KBM-7 (cell line): ENCODE measurements at regions not wholly inside any gene's neighbourhood (a gene's known extent, or its start where the extent isn't known, plus 50 kb on each side); places are given as distances from the start of the nearest gene placed in this dataset.
A peak's percentile ranks its signal among the peaks of the same experiment; 100 is the strongest.
"Not testable (repeated sequence)": the region's sequence is repeated elsewhere in the genome, so short reads cannot be mapped to it uniquely, and the experiment has no call there.

Experiments
- DNase-seq: peaks from one replicate; pipeline ENCODE4 v3.0.0-alpha.2; 2015
- in situ Hi-C: fragments of 300-500 bp; cut with MboI; formaldehyde crosslinking; loops from 2 replicates; pipeline ENCODE4 v1.14.3; 2020; ENCODE audit warnings: low sequenced_read_pairs, low pct_unique_long_range_greater_than_20kb, mixed read lengths

DNA sequence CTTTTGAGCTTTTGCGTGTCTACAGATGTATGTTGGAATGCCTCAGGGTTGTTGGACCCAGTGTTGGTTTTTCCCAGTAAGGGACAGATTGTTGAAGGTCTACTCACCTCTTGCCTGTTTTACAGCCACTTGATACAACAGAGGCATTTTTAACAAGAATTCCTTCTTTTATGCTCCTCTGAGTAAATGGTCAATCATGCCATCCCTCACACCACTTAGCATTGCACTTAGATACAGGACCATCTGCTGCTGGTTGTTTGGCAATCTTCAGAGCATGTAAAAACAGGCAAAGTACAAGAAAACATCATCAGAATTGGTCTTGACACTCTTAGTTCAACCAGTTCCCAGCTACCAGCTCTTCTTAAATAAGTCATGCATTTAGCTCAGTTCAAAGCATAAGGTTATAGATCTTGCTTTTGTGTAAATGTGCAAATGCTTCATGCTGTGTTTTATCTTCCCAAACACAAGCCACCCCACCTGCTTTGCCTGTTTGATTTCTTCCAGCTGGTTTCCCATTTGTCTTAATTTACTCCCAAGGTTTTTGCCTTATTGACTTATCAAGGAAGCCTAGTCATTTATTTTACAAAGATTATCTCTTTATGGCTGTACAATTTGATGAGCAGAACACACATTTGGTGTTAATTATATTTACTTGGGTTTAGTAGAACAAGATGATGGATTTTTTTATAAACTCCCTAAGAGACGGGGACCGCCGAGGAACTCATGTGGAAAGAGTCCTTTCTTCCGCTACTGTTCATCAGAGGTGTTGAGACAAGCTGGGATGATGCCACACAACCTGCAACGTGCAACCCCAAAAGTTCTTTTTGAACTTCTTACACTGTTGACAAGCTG lies 136.6 kb downstream of the AHR start:
- in situ Hi-C loops = no loop called here
- DNase-seq = no peak

- DNase-seq = no peak
- in situ Hi-C loops = no loop called here
Observed at GRCh38 chr7:17436126-17436525, 137.7 kb downstream of the AHR start.

DNA sequence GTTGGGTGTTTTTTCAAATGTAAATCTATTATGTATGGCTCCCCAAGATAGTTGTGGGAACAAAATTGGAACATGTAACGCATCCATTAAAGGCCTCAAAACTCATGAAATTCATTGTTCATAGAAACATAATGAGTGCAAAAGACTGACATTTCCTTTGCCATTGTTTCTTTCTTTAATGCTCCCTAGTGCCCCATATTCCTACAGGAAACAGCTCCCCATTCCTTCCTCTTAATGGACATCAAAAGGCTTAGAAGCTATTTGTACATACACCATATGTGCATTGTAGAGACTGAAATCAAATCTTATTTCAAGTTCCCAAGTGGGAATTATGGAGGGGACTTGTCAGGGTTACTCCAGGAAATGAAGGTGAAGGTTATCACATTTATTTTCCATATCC lies 139.1 kb downstream of the AHR start:
- DNase-seq = no peak
- in situ Hi-C loops = no loop called here

DNA sequence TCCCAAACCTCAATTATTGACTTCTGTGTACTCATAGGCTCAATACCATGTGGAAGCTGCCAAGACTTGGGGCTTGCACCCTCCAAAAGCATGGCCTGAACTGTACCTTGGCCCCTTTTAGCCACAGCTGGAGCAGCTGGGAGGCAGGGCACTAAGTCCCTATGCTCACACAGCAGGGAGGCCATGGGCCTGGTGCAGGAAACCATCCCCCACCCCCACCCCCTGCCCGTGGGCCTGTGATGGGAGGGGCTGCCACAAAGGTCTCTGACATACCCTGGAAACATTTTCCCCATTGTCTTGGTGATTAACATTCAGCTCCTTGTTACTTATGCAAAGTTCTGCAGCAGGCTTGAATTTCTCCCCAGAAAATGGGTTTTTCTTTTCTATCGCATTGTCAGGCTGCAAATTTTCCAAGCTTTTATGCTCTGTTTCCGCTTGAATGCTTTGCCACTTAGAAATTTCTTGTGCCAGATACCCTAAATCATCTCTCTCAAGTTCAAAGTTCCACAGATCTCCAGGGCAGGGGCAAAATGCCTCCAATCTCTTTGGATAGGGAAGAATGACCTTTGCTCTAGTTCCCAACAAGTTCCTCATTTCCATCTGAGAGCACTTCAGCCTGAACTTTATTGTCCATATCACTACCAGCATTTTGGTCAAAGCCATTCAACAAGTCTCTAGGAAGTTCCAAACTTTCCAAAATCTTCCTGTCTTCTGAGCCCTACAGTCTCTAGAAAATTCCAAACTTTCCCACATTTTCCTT lies 141.8 kb downstream of the AHR start:
- in situ Hi-C loops, DNase-seq: not testable (repeated sequence)

GRCh38 chr7:17440831-17441230 lies 142.4 kb downstream of the AHR start:
- no peak for DNase-seq
- in situ Hi-C loops = no loop called here

DNA sequence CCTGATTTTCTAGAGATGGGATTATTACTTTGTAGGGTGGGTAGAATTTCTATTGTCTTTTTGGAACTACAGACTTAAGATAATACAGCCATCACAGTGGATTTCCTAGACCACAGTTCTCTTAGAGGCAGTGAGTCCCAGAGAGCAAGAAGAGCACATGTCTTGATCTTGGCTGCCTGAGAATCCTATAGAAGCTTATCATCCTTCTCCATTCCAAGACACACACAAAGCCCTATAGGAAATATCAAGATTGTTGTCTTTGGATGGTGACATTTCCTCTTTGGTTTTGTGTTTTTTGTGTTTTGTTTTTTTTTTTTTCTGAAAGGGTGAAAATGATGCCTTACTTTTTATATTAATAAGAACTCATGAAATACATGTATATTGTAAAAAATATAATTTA lies 143.1 kb downstream of the AHR start:
- in situ Hi-C loops = no loop called here
- DNase-seq = no peak

DNA sequence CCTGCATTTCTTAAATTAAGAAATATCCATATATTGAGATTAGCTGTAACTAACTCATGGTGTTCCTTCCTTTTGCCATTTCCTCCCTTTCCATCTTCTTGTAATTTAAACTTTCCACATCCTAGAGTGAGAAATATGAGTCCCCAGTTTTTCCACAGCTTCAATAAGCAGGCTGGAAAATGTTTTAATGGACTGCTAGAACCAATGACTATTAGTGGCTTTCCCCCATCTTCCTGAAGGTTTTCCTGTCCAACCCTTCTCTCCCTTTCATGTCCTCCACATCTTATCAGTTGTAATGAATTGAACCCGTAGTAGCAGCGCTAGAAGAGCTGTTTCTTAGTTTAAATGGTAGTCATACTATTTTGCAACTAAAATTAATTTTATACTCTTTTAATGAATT lies 145.7 kb downstream of the AHR start:
- in situ Hi-C loops = no loop called here

GRCh38 chr7:17444673-17445072 lies 146.2 kb downstream of the AHR start:
- no peak for DNase-seq
- in situ Hi-C loops = no loop called here

More for the DNA sequence above, 145.7 kb downstream of the AHR start:
- no peak for DNase-seq

GRCh38 chr7:17446340-17446739 lies 147.9 kb downstream of the AHR start:
- in situ Hi-C loops = no loop called here
- DNase-seq = no peak

DNA sequence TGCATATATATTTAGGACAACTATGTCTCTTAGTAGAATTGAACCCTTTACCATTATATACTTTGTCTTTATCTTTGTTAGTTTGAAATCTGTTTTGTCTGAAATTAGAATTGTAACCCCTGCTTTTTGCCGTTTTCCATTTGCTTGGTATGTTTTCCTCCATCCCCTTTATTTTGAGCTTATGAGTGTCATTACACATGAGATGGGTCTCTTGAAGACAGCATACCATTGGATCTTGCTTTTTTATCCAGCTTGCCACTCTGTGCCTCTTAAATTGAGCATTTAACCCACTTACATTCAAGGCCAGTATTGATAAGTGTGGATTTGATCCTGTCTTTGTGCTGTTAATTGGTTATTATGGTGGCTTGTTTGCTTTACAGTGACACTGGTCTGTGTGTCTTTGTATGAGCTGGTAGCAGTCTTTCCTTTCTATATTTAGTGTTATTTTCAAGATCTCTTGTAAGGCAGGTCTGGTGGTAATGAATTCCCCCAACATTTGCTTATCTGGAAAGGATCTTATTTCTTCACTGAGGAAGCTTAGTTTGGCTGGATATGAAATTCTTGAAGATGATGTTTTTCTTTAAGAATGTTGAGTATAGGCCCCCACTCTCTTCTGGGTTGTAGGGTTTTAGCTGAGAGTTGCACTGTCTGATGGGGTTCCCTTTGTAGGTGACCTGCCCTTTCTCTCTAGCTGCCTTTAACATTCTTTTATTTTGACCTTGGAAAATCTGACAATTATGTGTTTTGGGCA lies 149.5 kb downstream of the AHR start:
- no peak for DNase-seq
- in situ Hi-C loops = no loop called here

DNA sequence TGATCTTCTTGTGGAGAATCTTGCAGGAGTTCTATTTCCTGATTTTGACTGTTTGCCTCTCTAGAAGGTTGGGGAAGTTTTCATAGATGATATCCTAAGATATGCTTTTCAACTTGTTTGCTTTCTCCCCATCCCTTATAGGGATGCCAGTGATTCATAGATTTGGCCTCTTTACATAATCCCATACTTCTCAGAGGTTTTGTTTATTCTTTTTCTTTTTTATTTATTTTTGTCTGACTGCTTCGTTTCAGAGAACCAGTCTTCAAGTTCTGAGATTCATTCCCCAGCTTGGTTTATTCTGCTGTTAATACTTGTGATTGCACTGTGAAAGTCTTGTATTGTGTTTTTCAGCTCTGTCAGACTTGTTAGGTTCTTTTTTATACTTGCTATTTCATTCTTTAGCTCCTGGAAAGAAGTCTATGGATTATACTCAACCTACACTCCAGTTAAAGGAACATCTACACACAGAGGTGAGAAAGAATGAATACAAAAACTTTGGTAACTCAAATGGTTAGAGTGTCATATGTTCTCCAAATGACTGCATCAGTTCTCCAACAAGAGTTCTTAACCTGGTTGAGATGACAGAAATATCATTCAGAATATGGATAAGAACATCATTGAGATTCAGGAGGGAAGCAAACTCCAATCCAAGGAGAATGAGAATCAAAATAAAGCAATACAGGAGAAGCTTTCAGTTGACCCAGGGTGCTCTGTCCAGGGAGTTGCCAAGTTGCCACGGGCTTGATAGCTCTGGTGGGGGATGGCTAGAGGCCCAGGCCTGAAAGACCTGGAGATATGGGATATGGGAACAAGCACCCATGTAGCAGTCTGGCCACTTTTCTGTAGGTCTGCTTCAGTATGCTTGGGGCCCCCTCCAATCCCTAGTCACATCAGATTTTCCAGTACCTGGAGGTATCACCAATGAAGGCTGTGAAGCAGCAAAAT lies 150.3 kb downstream of the AHR start:
- DNase-seq = no peak
- in situ Hi-C loops = no loop called here

- in situ Hi-C loops = no loop called here
Observed at GRCh38 chr7:17456541-17456940, 158.1 kb downstream of the AHR start.

DNA sequence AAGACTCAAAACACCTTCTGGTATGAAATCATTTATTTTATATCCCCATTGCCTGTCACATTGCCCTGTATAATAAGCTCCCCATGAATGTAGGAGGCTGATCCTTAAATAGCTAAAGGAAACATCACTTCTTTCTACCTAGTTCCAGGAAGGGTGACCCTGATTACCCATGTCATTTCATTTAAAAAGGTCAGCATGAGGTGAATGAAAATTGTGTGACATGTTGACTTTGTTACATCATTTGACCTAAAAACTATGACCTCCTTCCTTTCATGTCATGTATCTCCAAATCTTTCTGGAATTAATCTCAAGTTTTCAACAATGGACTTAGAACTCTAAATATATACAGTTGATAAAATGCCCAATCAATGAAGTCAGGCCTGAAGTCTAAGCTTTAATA lies 161.5 kb downstream of the AHR start:
- in situ Hi-C loops = no loop called here

More at GRCh38 chr7:17456541-17456940, 158.1 kb downstream of the AHR start:
- no peak for DNase-seq

GRCh38 chr7:17460665-17461064 lies 162.2 kb downstream of the AHR start:
- in situ Hi-C loops = no loop called here
- no peak for DNase-seq

More for the DNA sequence above, 161.5 kb downstream of the AHR start:
- no peak for DNase-seq

- in situ Hi-C loops = no loop called here
- no peak for DNase-seq
Observed at GRCh38 chr7:17462131-17462631, 163.7 kb downstream of the AHR start.

DNA sequence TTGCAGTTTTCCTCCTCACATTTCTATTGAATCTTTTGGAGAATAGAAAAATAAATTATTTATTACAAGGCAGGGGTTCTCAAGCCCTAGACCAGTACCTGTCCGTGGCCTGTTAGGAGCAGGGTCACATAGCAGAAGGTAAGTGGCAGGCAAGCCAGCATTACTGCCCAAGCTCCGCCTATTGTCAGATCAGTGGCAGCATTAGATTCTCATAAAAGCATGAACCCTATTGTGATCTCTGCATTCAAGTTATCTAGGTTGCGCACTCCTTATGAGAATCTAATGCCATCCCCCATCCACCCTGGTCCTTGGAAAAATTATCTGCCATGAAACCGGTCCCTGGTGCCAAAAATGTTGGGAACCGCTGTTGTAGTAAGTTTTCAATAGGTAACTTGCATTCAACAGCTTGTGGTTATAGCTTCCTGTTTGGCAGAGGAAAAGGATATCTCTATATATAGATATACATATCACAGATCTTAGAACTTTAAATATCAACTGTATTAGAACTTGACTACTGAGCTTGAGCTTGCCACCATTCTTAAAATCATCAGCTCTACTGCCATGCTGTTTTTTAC lies 165.1 kb downstream of the AHR start:
- in situ Hi-C loops = no loop called here
- peak; percentile 57 for DNase-seq

- peak; percentile 36 for DNase-seq
- in situ Hi-C loops = no loop called here
Observed at GRCh38 chr7:17466216-17466615, 167.8 kb downstream of the AHR start.

DNA sequence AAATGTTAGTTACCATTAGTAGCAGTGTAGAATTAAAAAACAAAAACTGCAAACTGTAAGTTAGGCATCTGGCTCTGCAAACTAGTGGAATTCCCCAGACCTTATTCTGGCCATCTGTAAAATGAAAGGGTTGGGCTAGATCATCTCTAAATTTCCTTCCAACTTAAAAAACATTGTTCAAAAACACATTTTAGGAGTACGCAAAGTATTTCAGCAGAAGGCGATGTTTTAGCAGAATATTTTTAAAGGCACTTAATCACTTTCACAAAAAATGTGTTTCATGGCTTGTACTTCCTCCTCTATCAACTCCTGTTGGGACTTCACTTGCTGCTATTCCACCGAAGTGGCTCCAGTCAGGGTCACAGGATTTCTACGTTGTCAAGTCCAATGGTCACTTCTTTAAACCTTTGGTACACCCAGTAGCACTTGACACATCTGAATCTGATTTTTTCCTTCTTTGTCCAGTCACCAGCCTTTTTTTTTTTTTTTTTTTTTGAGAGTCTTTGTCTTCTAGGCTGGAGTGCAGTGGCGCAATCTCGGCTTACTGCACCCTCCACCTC lies 169.0 kb downstream of the AHR start:
- in situ Hi-C loops = no loop called here
- DNase-seq = no peak
